ENCODE measurements at regions not wholly inside any gene's neighbourhood (a gene's known extent, or its start where the extent isn't known, plus 50 kb on each side); places are given as distances from the start of the nearest gene placed in this dataset.
A peak's percentile ranks its signal among the peaks of the same experiment; 100 is the strongest.

GRCh38 chr11:10382518-10382917 lies 72.5 kb upstream of the AMPD3 start:
- no peak for DNase-seq (ENCODE audit: low read depth)
- no peak overlapping the region for H3K4me3 ChIP-seq (ENCODE audit: low read depth, low read length)
- TF ChIP-seq, protein P1, sequence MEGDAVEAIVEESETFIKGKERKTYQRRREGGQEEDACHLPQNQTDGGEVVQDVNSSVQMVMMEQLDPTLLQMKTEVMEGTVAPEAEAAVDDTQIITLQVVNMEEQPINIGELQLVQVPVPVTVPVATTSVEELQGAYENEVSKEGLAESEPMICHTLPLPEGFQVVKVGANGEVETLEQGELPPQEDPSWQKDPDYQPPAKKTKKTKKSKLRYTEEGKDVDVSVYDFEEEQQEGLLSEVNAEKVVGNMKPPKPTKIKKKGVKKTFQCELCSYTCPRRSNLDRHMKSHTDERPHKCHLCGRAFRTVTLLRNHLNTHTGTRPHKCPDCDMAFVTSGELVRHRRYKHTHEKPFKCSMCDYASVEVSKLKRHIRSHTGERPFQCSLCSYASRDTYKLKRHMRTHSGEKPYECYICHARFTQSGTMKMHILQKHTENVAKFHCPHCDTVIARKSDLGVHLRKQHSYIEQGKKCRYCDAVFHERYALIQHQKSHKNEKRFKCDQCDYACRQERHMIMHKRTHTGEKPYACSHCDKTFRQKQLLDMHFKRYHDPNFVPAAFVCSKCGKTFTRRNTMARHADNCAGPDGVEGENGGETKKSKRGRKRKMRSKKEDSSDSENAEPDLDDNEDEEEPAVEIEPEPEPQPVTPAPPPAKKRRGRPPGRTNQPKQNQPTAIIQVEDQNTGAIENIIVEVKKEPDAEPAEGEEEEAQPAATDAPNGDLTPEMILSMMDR (IDR thresholded peaks at IDR 0.05; ENCODE audit: low read depth, low read length, missing control alignments) = no peak
- in situ Hi-C loops (cut with HindIII; ENCODE audit: low sequenced_read_pairs) = loop anchor here (25.0 kb wide), 1 partner anchor 355 kb away; no protein-coding TSS in a partner anchor

GRCh38 chr11:10385696-10386095 lies 69.4 kb upstream of the AMPD3 start:
- DNase-seq (ENCODE audit: low read depth) = no peak
- TF ChIP-seq, protein P1 (IDR thresholded peaks at IDR 0.05; ENCODE audit: low read depth, low read length, missing control alignments) = no peak
- no peak overlapping the region for H3K4me3 ChIP-seq (ENCODE audit: low read depth, low read length)
- in situ Hi-C loops (cut with HindIII; ENCODE audit: low sequenced_read_pairs) = loop anchor here (25.0 kb wide), 1 partner anchor 352 kb away; no protein-coding TSS in a partner anchor

DNA sequence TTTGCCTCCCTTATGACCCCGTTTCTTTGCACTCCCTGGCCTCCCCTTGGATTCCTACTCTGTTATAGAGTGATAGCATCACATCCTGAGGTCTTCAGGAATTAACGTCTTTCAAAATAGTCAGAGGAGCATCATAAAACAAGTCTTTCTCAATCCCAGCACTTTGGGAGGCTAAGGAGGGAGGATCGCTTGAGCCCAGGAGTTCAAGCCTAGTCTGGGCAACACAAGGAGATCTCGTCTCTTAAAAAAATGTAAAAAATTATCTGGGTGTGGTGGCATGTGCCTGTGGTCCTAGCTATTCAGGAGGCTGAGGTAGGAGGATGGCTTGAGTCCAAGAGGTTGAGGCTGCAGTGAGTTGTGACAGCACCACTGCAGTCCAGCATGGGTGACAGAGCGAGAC lies 68.7 kb upstream of the AMPD3 start:
- TF ChIP-seq, protein P1 (IDR thresholded peaks at IDR 0.05; ENCODE audit: low read depth, low read length, missing control alignments) = no peak
- in situ Hi-C loops (cut with HindIII; ENCODE audit: low sequenced_read_pairs) = loop anchor here (25.0 kb wide), 1 partner anchor 351 kb away; no protein-coding TSS in a partner anchor
- H3K4me3 ChIP-seq (ENCODE audit: low read depth, low read length) = no peak overlapping the region
- no peak for DNase-seq (ENCODE audit: low read depth)

GRCh38 chr11:10386861-10387205 lies 68.2 kb upstream of the AMPD3 start:
- TF ChIP-seq, protein P1 (IDR thresholded peaks at IDR 0.05; ENCODE audit: low read depth, low read length, missing control alignments) = no peak
- in situ Hi-C loops (cut with HindIII; ENCODE audit: low sequenced_read_pairs) = loop anchor here (25.0 kb wide), 1 partner anchor 350 kb away; no protein-coding TSS in a partner anchor
- no peak overlapping the region for H3K4me3 ChIP-seq (ENCODE audit: low read depth, low read length)
- DNase-seq (ENCODE audit: low read depth) = no peak

DNA sequence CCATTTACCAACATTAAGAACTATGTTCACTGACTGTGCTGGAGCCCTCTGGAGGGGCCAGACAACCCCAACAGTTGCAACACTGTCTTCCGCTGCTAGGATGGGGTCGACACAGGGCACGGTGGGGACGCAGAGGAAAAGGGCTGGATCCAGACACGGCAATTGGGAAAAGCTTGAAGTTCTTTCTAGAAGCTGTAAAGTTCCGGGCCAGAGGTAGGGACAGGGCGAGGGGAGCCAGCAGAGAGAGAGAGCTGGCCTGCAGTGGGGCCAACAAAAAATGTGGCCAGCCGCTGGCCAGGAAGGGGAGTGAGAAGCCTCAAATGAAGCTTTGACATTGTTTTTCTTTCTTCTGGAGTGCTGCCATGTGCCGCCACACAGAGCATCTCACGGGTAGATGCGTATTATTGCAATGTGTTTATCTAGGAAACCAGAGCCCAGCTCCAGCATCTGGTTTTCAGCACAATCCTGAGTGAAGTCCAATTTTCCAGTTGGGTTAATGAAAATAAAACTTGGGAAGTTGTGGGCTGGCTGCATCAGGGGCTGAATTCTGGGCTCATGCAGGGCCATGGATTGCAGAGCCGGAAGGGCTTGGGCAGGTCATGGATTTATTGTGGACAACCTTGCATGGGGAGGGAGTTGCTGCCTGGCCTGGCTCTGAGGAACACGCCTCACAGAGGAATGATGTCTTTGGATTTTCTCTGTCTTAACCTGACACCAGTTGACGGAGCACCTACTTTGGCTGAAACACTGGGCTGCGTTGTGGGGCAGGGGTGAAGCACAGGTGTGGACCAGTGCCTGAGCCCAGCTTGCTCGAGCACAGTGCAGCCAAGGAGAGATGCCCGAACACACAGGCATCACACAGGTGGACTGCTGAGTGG lies 67.6 kb upstream of the AMPD3 start:
- peak; percentile 99 for DNase-seq (ENCODE audit: low read depth)
- no peak overlapping the region for H3K4me3 ChIP-seq (ENCODE audit: low read depth, low read length)
- TF ChIP-seq, protein P1 (IDR thresholded peaks at IDR 0.05; ENCODE audit: low read depth, low read length, missing control alignments) = peak; percentile 21
- in situ Hi-C loops (cut with HindIII; ENCODE audit: low sequenced_read_pairs) = loop anchor here (25.0 kb wide), 1 partner anchor 350 kb away; no protein-coding TSS in a partner anchor

- no peak for DNase-seq (ENCODE audit: low read depth)
- TF ChIP-seq, protein P1 (IDR thresholded peaks at IDR 0.05; ENCODE audit: low read depth, low read length, missing control alignments) = no peak
- in situ Hi-C loops (cut with HindIII; ENCODE audit: low sequenced_read_pairs) = loop anchor here (25.0 kb wide), 1 partner anchor 349 kb away; no protein-coding TSS in a partner anchor
- no peak overlapping the region for H3K4me3 ChIP-seq (ENCODE audit: low read depth, low read length)
Measured at GRCh38 chr11:10388101-10388500, 67.0 kb upstream of the AMPD3 start.

Data from astrocyte of the cerebellum (primary cell).